ENCODE measurements at regions not wholly inside any gene's neighbourhood (a gene's known extent, or its start where the extent isn't known, plus 50 kb on each side); places are given as distances from the start of the nearest gene placed in this dataset.

DNA sequence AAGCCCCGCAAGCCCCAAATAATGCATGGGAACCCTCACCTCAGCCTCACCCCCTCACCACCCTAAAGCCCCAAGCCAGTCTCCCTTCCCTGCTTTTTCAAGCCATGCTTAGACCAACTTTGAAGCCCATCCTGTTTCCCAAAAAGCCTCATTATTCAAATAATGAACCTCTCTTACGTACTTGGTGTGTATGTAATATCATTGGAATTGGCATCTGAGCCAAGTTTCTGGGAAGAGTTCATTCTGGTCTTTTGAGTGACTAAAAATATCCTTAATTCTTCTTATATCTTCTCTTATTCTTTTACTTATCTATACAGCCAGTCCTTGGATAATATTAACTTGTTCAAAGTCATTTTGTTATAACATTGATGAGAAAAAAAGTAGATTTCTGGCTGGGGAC lies 875.8 kb upstream of the SLIT2 start:
- DNase-seq (no peak), ATAC-seq (no peak)
- no peak for TF ChIP-seq POLR2A (IDR thresholded peaks at IDR 0.05)
- TF ChIP-seq, protein P1, sequence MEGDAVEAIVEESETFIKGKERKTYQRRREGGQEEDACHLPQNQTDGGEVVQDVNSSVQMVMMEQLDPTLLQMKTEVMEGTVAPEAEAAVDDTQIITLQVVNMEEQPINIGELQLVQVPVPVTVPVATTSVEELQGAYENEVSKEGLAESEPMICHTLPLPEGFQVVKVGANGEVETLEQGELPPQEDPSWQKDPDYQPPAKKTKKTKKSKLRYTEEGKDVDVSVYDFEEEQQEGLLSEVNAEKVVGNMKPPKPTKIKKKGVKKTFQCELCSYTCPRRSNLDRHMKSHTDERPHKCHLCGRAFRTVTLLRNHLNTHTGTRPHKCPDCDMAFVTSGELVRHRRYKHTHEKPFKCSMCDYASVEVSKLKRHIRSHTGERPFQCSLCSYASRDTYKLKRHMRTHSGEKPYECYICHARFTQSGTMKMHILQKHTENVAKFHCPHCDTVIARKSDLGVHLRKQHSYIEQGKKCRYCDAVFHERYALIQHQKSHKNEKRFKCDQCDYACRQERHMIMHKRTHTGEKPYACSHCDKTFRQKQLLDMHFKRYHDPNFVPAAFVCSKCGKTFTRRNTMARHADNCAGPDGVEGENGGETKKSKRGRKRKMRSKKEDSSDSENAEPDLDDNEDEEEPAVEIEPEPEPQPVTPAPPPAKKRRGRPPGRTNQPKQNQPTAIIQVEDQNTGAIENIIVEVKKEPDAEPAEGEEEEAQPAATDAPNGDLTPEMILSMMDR (IDR thresholded peaks at IDR 0.05), result no peak
- intact Hi-C loops (cut with DNase I), result no loop called here
- no peak overlapping the region for H3K27ac ChIP-seq
- no peaks in the 10 kb centered on the region for H3K9me3 ChIP-seq
- no peak overlapping the region for H3K4me3 ChIP-seq
- no peaks in the 10 kb centered on the region for H3K27me3 ChIP-seq
- H3K4me1 ChIP-seq, result no peaks in the 10 kb centered on the region
- WGBS, 4 donors, result 74 to 82% (median 79%) methylated on average over 2 of the region's 2 CpGs
- no peaks in the 10 kb centered on the region for H3K36me3 ChIP-seq

DNA sequence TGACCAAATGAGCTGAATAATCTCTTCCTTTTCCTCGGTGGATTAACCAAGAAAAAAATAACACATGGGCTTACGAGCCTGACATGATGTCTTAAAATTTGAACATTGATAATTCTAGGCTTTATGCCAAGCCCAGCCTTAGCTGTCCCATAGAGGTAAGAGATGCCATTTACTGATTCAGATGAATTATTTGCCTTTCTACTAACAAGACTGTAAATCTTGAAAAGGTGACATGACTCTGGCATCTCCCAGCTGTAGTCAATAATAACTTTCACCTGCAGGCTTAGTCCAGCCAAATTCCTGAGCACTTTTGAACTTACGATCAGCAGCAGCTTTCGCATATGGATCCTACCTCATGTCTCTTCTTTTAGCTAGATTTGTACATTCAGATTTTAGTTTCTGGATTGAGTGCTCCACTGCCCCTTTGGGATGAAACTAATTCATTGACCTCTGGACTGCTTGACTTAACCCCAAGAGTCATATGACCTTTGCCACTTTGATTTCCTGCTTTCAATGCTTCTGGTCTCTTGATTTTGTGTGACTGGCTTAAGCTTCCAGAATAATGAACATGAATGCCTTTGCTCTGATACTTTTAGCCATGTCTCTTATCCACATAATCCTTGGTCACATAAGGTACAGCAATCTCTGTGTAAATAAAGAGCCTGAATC lies 876.4 kb upstream of the SLIT2 start:
- intact Hi-C loops (cut with DNase I), result no loop called here
- no peaks in the 10 kb centered on the region for H3K27me3 ChIP-seq
- no peaks in the 10 kb centered on the region for H3K36me3 ChIP-seq
- no peak overlapping the region for H3K4me3 ChIP-seq
- 56 to 69% (median 58%) methylated on average over 4 of the region's 4 CpGs for WGBS, 4 donors
- no peak for TF ChIP-seq POLR2A (IDR thresholded peaks at IDR 0.05)
- TF ChIP-seq, protein P1 (IDR thresholded peaks at IDR 0.05), result no peak
- ATAC-seq (no peak), DNase-seq (no peak)
- H3K4me1 ChIP-seq, result no peaks in the 10 kb centered on the region
- no peaks in the 10 kb centered on the region for H3K9me3 ChIP-seq
- no peak overlapping the region for H3K27ac ChIP-seq

DNA sequence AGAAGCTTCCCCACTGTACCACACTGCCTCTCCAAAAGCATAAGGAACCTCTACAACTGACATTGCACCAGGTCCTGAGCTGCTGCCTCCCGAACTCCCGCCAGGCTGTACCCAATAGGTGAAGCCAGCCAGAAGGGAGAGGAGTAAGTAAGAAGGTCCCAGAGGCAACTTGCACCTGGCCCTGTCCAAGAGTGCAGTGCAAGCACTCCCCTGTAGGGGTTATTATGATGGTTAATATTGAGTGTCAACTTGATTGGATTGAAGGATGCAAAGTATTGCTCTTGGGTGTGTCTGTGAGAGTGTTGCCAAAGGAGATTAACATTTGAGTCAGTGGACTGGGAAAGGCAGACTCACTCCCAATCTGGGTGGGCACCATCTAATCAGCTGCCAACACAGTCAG lies 879.3 kb upstream of the SLIT2 start:
- Histone ChIP-seq H3K4me1 (no peaks in the 10 kb centered on the region), H3K4me3 (no peak overlapping the region), H3K27ac (no peak overlapping the region), H3K27me3 (no peaks in the 10 kb centered on the region), H3K9me3 (no peaks in the 10 kb centered on the region), H3K36me3 (no peaks in the 10 kb centered on the region)
- 96 to 100% (median 99%) methylated on average over 2 of the region's 2 CpGs for WGBS, 4 donors
- TF ChIP-seq, protein P1 (IDR thresholded peaks at IDR 0.05), result peak in 1 of 12 donors; percentile 8
- TF ChIP-seq POLR2A (IDR thresholded peaks at IDR 0.05), result no peak
- intact Hi-C loops (cut with DNase I), result no loop called here
- DNase-seq (no peak), ATAC-seq (no peak)

DNA sequence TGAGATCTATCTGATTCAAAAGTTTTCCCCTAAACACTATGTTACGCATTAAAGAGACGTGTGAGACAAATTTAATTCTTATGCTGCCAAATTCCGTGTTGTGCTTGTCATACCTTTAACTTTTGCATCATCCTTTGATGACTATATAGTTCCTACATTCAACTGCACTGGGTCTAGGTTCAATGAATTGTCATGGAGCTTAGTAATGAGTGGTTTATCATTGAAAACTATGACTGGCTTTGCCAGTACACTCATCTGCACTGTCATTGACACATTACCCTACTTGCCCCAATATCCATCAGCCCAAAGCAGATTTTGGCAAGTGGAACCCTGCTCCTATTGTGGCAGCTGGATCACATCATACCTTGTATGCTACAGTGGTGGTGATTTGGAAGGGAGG lies 882.9 kb upstream of the SLIT2 start:
- no peaks in the 10 kb centered on the region for H3K27me3 ChIP-seq
- WGBS, 4 donors, result 91 to 92% (median 91%) methylated on average over 3 of the region's 3 CpGs
- TF ChIP-seq, protein P1 (IDR thresholded peaks at IDR 0.05), result no peak
- TF ChIP-seq POLR2A (IDR thresholded peaks at IDR 0.05), result no peak
- no peak overlapping the region for H3K27ac ChIP-seq
- intact Hi-C loops (cut with DNase I), result no loop called here
- DNase-seq (no peak), ATAC-seq (no peak)
- no peak overlapping the region for H3K4me3 ChIP-seq
- no peaks in the 10 kb centered on the region for H3K9me3 ChIP-seq
- no peaks in the 10 kb centered on the region for H3K4me1 ChIP-seq
- H3K36me3 ChIP-seq, result no peaks in the 10 kb centered on the region

Measured in heart left ventricle (tissue), 16 donors.